GM21717 (cell line): ENCODE measurements at regions not wholly inside any gene's neighbourhood (a gene's known extent, or its start where the extent isn't known, plus 50 kb on each side); places are given as distances from the start of the nearest gene placed in this dataset.

Experiments
- ATAC-seq: cut with Tn5 transposase; IDR thresholded peaks from one replicate; pipeline ENCODE4 v1.9.1; 2021; ENCODE audit warnings: mild to moderate bottlenecking, moderate library complexity; ENCODE audit not compliant: unreplicated experiment

- no peak for ATAC-seq
Observed at GRCh38 chr16:73186752-73187601, 139.0 kb upstream of the ZFHX3 start.

GRCh38 chr16:73185737-73186136 is 137.8 kb upstream of the ZFHX3 start:
- no peak for ATAC-seq

GRCh38 chr16:73183611-73184092 is 135.7 kb upstream of the ZFHX3 start:
- ATAC-seq: no peak

- ATAC-seq: no peak
Observed at GRCh38 chr16:73179705-73180331, 131.9 kb upstream of the ZFHX3 start.

- ATAC-seq: no peak
Observed at GRCh38 chr16:73177729-73178295, 129.9 kb upstream of the ZFHX3 start.

GRCh38 chr16:73176577-73177013 is 128.7 kb upstream of the ZFHX3 start:
- ATAC-seq: no peak

GRCh38 chr16:73172973-73173709 is 125.2 kb upstream of the ZFHX3 start:
- no peak for ATAC-seq

- ATAC-seq: no peak
Observed at GRCh38 chr16:73172241-73172972, 124.5 kb upstream of the ZFHX3 start.

- no peak for ATAC-seq
Observed at GRCh38 chr16:73171901-73172240, 123.9 kb upstream of the ZFHX3 start.

GRCh38 chr16:73171380-73171779 is 123.5 kb upstream of the ZFHX3 start:
- no peak for ATAC-seq

GRCh38 chr16:73170612-73171038 is 122.7 kb upstream of the ZFHX3 start:
- no peak for ATAC-seq

- no peak for ATAC-seq
Observed at GRCh38 chr16:73166947-73167550, 119.1 kb upstream of the ZFHX3 start.

GRCh38 chr16:73166441-73166851 is 118.5 kb upstream of the ZFHX3 start:
- ATAC-seq: no peak

- ATAC-seq: no peak
Observed at GRCh38 chr16:73163238-73163815, 115.4 kb upstream of the ZFHX3 start.

- ATAC-seq: no peak
Observed at GRCh38 chr16:73161977-73162376, 114.0 kb upstream of the ZFHX3 start.

GRCh38 chr16:73159296-73159695 is 111.4 kb upstream of the ZFHX3 start:
- ATAC-seq: no peak

GRCh38 chr16:73157861-73158260 is 109.9 kb upstream of the ZFHX3 start:
- no peak for ATAC-seq

GRCh38 chr16:73154063-73154870 is 106.3 kb upstream of the ZFHX3 start:
- no peak for ATAC-seq
